ENCODE measurements at regions not wholly inside any gene's neighbourhood (a gene's known extent, or its start where the extent isn't known, plus 50 kb on each side); places are given as distances from the start of the nearest gene placed in this dataset.
"Not testable (repeated sequence)": the region's sequence is repeated elsewhere in the genome, so short reads cannot be mapped to it uniquely, and the experiment has no call there.

GRCh38 chr6:113689620-113690019, 167.5 kb upstream of the MARCKS start:
- H3K4me3 ChIP-seq; intact Hi-C loops (cut with DNase I; ENCODE audit: low total_unique reads); DNase-seq (ENCODE audit: low spot score in 2 of 2); H3K4me1 ChIP-seq; H3K36me3 ChIP-seq; H3K27ac ChIP-seq; H3K27me3 ChIP-seq; H3K9me3 ChIP-seq: not testable (repeated sequence)
- peak in 1 of 3 donors; percentile 14 for TF ChIP-seq CTCF (IDR thresholded peaks at IDR 0.05)

GRCh38 chr6:113690281-113691259, 166.6 kb upstream of the MARCKS start:
- DNase-seq (ENCODE audit: low spot score in 2 of 2): peak in 1 of 2 donors; percentile 77
- Histone ChIP-seq H3K9me3 (no peaks in the 10 kb centered on the region), H3K4me1 (no peaks in the 10 kb centered on the region), H3K4me3 (no peak overlapping the region), H3K27ac (peak overlapping the region; percentile 3 to 48), H3K27me3 (no peaks in the 10 kb centered on the region), H3K36me3 (no peaks in the 10 kb centered on the region)
- intact Hi-C loops (cut with DNase I; ENCODE audit: low total_unique reads): no loop called here
- TF ChIP-seq CTCF (IDR thresholded peaks at IDR 0.05): no peak
- TF ChIP-seq POLR2AphosphoS5 (IDR thresholded peaks at IDR 0.05): no peak
- no peak for TF ChIP-seq POLR2A (IDR thresholded peaks at IDR 0.05)

GRCh38 chr6:113691260-113691656, 165.9 kb upstream of the MARCKS start:
- intact Hi-C loops (cut with DNase I; ENCODE audit: low total_unique reads): no loop called here
- DNase-seq (ENCODE audit: low spot score in 2 of 2): no peak
- no peak for TF ChIP-seq POLR2A (IDR thresholded peaks at IDR 0.05)
- no peak for TF ChIP-seq CTCF (IDR thresholded peaks at IDR 0.05)
- no peak for TF ChIP-seq POLR2AphosphoS5 (IDR thresholded peaks at IDR 0.05)

GRCh38 chr6:113693851-113694250, 163.3 kb upstream of the MARCKS start:
- Histone ChIP-seq H3K27ac (no peak overlapping the region), H3K4me1 (no peaks in the 10 kb centered on the region), H3K36me3 (no peaks in the 10 kb centered on the region), H3K27me3 (no peaks in the 10 kb centered on the region), H3K4me3 (no peak overlapping the region), H3K9me3 (no peaks in the 10 kb centered on the region)
- no peak for TF ChIP-seq CTCF (IDR thresholded peaks at IDR 0.05)
- no peak for DNase-seq (ENCODE audit: low spot score in 2 of 2)
- intact Hi-C loops (cut with DNase I; ENCODE audit: low total_unique reads): no loop called here

More at GRCh38 chr6:113691260-113691656, 165.9 kb upstream of the MARCKS start:
- no peaks in the 10 kb centered on the region for H3K9me3 ChIP-seq
- no peaks in the 10 kb centered on the region for H3K4me1 ChIP-seq
- no peaks in the 10 kb centered on the region for H3K36me3 ChIP-seq
- H3K27me3 ChIP-seq: no peaks in the 10 kb centered on the region
- H3K27ac ChIP-seq: peak overlapping the region in 1 of 2 donors; percentile 3
- H3K4me3 ChIP-seq: no peak overlapping the region

GRCh38 chr6:113694278-113695077, 162.7 kb upstream of the MARCKS start:
- Histone ChIP-seq H3K27ac (no peak overlapping the region), H3K27me3 (no peaks in the 10 kb centered on the region), H3K4me3 (no peak overlapping the region), H3K36me3 (no peaks in the 10 kb centered on the region), H3K9me3 (no peaks in the 10 kb centered on the region), H3K4me1 (no peaks in the 10 kb centered on the region)
- DNase-seq (ENCODE audit: low spot score in 2 of 2): no peak
- TF ChIP-seq POLR2AphosphoS5 (IDR thresholded peaks at IDR 0.05): no peak
- no peak for TF ChIP-seq CTCF (IDR thresholded peaks at IDR 0.05)
- no peak for TF ChIP-seq POLR2A (IDR thresholded peaks at IDR 0.05)
- intact Hi-C loops (cut with DNase I; ENCODE audit: low total_unique reads): no loop called here
